ENCODE measurements at regions not wholly inside any gene's neighbourhood (a gene's known extent, or its start where the extent isn't known, plus 50 kb on each side); places are given as distances from the start of the nearest gene placed in this dataset.

DNA sequence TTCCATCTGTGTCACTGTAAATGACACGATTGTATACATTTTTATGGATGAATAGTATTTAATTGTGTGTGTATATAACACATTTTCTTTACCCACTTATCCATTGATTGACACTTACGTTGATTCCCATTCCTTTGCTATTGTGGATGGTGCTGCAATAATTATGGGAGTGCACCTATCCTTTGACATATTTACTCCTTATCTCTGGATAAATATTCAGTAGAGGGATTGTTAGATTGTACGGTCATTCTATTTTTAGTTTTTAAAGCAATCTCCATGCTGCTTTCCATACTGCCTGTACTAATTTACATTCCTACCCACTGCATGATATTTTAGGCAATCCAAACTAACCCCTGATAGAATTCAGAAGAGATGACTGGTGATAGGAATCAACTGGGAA, 980.1 kb downstream of the FSTL5 start:
- no peak overlapping the region for H3K4me3 ChIP-seq (ENCODE audit: severe bottlenecking)
- DNase-seq (ENCODE audit: low spot score) (no peak), ATAC-seq (ENCODE audit: low read depth) (no peak)
- no peak for TF ChIP-seq CTCF (IDR thresholded peaks at IDR 0.05; ENCODE audit: poor library complexity, severe bottlenecking)
- no peaks in the 10 kb centered on the region for H3K27me3 ChIP-seq (ENCODE audit: insufficient read depth, poor library complexity, severe bottlenecking)
- no peak overlapping the region for H3K27ac ChIP-seq (ENCODE audit: poor library complexity, severe bottlenecking)
- H3K9me3 ChIP-seq (ENCODE audit: severe bottlenecking), result no peaks in the 10 kb centered on the region
- no peaks in the 10 kb centered on the region for H3K36me3 ChIP-seq (ENCODE audit: low read depth)
- no peaks in the 10 kb centered on the region for H3K4me1 ChIP-seq (ENCODE audit: insufficient read depth, poor library complexity, severe bottlenecking)

DNA sequence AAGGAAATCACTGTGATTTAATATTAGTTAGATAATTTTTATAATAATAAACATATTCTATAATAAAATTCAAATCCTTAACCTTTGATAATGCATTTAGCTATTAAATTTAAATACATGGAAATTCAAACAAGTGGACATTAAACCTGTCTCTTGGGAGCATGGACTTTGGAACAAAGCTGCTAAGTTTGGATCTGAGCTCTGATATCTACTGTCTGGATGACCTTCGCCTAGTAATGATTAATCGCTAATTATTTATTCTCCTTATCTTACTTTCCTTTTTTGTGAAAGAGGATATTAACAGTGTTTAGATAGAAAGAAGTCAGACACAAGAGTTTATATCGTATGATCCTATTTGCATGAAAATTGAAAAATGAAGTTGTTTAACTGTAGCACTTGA, 980.9 kb downstream of the FSTL5 start:
- H3K27me3 ChIP-seq (ENCODE audit: insufficient read depth, poor library complexity, severe bottlenecking), result no peaks in the 10 kb centered on the region
- DNase-seq (ENCODE audit: low spot score) (no peak), ATAC-seq (ENCODE audit: low read depth) (no peak)
- TF ChIP-seq CTCF (IDR thresholded peaks at IDR 0.05; ENCODE audit: poor library complexity, severe bottlenecking), result no peak
- H3K27ac ChIP-seq (ENCODE audit: poor library complexity, severe bottlenecking), result no peak overlapping the region
- no peaks in the 10 kb centered on the region for H3K36me3 ChIP-seq (ENCODE audit: low read depth)
- no peaks in the 10 kb centered on the region for H3K9me3 ChIP-seq (ENCODE audit: severe bottlenecking)
- H3K4me1 ChIP-seq (ENCODE audit: insufficient read depth, poor library complexity, severe bottlenecking), result no peaks in the 10 kb centered on the region
- no peak overlapping the region for H3K4me3 ChIP-seq (ENCODE audit: severe bottlenecking)

DNA sequence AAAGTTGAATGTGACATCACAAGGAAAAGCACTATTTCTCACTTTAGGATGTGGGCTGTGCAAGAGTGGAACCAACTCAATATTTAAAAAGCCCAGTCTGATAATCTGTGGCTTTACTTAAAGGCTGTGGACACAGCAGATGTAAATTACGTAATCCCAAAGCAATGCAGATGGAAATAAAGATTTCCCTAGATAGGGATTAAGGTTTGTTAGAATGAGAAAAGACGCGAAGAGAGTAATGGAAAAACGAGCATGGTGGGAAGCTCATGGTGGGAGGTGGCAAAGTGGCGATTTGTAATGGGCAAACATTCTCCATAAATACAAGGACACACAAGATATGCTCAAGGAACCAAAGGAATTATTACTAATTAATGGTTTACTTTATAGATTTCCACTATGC, 985.5 kb downstream of the FSTL5 start:
- H3K27me3 ChIP-seq (ENCODE audit: insufficient read depth, poor library complexity, severe bottlenecking), result no peaks in the 10 kb centered on the region
- DNase-seq (ENCODE audit: low spot score) (no peak), ATAC-seq (ENCODE audit: low read depth) (no peak)
- no peak for TF ChIP-seq CTCF (IDR thresholded peaks at IDR 0.05; ENCODE audit: poor library complexity, severe bottlenecking)
- no peak overlapping the region for H3K27ac ChIP-seq (ENCODE audit: poor library complexity, severe bottlenecking)
- no peaks in the 10 kb centered on the region for H3K4me1 ChIP-seq (ENCODE audit: insufficient read depth, poor library complexity, severe bottlenecking)
- H3K4me3 ChIP-seq (ENCODE audit: severe bottlenecking), result no peak overlapping the region
- no peaks in the 10 kb centered on the region for H3K9me3 ChIP-seq (ENCODE audit: severe bottlenecking)
- no peaks in the 10 kb centered on the region for H3K36me3 ChIP-seq (ENCODE audit: low read depth)

GRCh38 chr4:161172396-161173026, 991.3 kb downstream of the FSTL5 start:
- Histone ChIP-seq H3K27ac (ENCODE audit: poor library complexity, severe bottlenecking) (no peak overlapping the region), H3K4me3 (ENCODE audit: severe bottlenecking) (no peak overlapping the region), H3K36me3 (ENCODE audit: low read depth) (no peaks in the 10 kb centered on the region), H3K9me3 (ENCODE audit: severe bottlenecking) (no peaks in the 10 kb centered on the region), H3K4me1 (ENCODE audit: insufficient read depth, poor library complexity, severe bottlenecking) (no peaks in the 10 kb centered on the region), H3K27me3 (ENCODE audit: insufficient read depth, poor library complexity, severe bottlenecking) (no peaks in the 10 kb centered on the region)
- no peak for DNase-seq (ENCODE audit: low spot score)
- no peak for ATAC-seq (ENCODE audit: low read depth)
- no peak for TF ChIP-seq CTCF (IDR thresholded peaks at IDR 0.05; ENCODE audit: poor library complexity, severe bottlenecking)

- H3K27me3 ChIP-seq (ENCODE audit: insufficient read depth, poor library complexity, severe bottlenecking), result no peaks in the 10 kb centered on the region
- H3K36me3 ChIP-seq (ENCODE audit: low read depth), result no peaks in the 10 kb centered on the region
- H3K4me1 ChIP-seq (ENCODE audit: insufficient read depth, poor library complexity, severe bottlenecking), result no peaks in the 10 kb centered on the region
- ATAC-seq (ENCODE audit: low read depth) (no peak), DNase-seq (ENCODE audit: low spot score) (no peak)
- H3K9me3 ChIP-seq (ENCODE audit: severe bottlenecking), result no peaks in the 10 kb centered on the region
- no peak for TF ChIP-seq CTCF (IDR thresholded peaks at IDR 0.05; ENCODE audit: poor library complexity, severe bottlenecking)
- H3K27ac ChIP-seq (ENCODE audit: poor library complexity, severe bottlenecking), result no peak overlapping the region
- H3K4me3 ChIP-seq (ENCODE audit: severe bottlenecking), result no peak overlapping the region
These were observed 996.3 kb downstream of the FSTL5 start for GRCh38 chr4:161167539-161167938.

Measured in RWPE2 (cell line).